DMS53 (cell line): ENCODE measurements at regions not wholly inside any gene's neighbourhood (a gene's known extent, or its start where the extent isn't known, plus 50 kb on each side); places are given as distances from the start of the nearest gene placed in this dataset.

ENCODE experiments used
- DNase-seq: peaks from one replicate; lab custom pipeline; 2025; lab: John Stamatoyannopoulos, UW

DNA sequence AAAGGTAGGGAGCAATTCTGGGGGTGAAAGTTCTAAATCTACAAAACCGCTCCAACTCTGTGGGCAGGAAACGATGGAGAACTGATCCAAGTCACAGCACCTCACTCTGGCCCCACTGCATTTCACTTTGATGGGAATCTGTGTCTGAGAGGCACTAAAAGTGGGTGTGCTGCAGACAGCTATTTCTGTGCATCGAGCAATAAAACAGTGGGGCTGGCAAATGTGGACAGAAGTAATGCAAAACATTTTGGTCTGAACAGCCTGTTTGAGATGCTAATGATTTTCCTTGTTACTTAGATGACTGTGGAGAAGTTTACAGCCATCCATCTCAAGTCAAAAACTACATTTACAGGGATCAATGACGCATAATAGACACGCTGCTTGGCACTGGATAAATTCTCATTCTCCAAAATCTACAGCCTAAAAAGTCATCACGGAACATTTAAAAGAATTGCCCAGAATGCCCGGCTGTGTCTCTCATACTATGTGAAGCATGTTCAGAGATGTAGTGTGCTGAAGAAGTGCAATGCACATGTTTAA is 1671.6 kb upstream of the TENM3 start:
- DNase-seq: no peak

GRCh38 chr4:180578175-180578574 is 1665.0 kb upstream of the TENM3 start:
- DNase-seq: no peak

DNA sequence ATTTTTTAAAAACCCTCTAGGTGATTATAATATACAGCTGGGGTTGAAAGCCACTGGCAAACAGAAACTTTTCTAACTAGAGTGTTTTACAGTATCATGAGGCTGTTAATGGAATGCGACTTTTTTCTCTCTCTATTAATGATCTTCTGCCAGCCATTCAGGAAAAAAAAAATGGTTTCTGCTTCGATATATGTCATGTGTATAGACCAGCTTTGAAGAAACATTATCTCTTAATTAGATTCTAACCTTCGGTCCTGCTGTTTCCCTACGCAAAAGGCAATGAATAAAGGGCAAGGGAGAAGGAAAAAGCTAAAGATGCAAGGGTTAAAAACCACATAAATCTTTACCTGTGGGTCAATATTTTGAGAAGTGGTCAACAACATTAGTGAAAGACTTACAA is 1662.1 kb upstream of the TENM3 start:
- no peak for DNase-seq

DNA sequence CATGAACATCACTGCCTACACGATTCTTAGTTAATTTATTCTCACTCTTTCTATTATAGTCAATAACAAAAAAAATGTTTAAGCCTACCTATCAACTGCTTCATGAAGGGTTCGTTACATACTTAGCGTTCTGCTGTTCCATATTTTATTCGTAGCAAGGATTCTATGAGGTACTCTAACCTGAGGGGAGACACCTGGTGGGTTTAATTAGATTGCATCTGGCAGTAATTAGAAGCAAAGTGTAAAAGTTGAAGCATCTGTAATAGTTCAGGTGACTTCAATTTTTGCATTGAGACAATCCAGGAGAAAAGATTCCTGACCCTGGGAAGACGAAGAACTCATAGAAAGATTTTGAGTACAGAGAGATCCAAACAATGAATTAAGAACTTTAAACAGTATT is 1655.8 kb upstream of the TENM3 start:
- DNase-seq: no peak

DNA sequence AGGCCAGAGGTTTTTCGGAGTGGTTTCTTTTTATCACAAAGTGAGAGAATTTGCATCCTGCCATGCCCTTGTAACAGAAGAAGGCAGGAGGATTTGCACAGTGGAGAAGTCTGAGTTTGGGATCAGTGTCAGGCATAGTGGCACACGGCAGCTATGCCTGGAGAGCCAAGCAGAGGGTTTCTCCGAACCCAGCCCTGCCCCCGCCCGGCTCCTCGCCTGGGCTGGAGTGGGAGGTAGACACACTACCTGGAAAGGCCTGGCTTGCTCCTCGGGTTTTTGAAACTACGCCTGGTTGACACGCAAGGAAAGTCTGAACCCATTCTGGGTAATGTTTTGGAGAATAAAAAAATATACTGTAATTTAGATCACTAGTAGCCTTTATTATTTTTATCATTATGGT is 1653.6 kb upstream of the TENM3 start:
- no peak for DNase-seq

DNA sequence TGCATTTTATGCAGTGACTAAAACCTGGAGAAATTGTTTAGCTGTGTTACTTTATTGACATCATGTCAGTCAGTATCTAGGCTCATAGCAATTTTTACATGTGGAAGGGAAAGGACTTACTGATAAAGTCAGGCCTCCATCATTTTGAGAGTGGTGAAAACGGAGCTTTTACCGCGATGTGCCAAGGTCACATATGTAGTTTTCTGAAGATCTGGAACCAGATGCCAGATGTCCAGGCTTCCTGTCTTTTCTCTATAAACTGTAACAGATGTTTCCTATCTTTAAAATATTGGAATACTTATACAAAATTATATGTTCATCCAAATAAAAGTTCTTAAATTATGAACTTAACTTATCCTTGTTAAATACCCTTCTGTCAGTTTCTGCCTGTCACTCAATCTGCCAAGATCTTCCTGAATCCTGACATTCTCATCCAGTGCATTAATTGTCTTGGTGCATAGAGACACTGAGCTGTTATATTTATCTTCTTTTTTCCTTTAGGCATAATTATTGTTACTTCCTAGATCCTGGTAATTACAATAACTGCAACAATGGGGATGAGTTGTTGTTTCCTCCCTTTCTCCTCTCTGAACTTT is 1646.2 kb upstream of the TENM3 start:
- DNase-seq: no peak

- no peak for DNase-seq
Measured at GRCh38 chr4:180598281-180598680, 1644.9 kb upstream of the TENM3 start.

DNA sequence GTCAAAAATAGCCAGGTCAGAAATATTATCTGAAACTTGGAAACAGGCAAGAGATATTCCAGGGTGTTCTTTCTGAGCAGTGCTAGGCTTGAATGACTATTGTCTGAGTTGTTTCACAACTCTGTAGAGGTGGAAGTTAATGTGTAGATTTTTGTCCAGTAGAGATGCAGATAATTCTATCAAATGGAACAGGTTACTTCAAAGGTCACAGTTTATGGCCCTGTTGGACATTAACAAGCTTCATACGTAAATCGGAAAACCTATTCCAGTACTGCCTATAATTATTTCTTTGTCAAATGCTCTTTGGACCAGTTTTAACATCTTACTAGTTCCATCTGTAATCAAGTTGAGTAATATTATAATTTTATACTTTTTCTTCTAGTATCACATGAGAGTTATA is 1639.4 kb upstream of the TENM3 start:
- no peak for DNase-seq

DNA sequence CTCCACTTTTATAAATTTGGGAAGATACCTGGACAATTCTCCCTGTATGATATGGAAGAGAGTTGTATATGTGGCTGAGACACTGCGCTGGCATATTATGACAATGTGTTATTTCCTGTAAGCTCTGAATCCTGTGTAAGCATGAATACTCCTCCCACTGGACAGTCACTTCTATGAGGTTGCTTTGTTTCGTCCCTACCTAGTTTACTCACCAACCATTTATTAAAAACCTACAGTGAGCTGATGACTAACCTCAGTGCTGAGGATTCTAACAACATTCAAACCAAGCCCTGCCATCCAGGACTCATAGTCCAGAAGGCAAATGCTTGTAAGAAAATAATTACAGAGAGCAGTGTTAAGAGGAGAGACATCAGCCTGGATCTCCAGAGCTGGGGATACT is 1632.9 kb upstream of the TENM3 start:
- DNase-seq: no peak

- DNase-seq: peak; percentile 1
Measured at GRCh38 chr4:180615746-180616145, 1627.5 kb upstream of the TENM3 start.

- peak; percentile 4 for DNase-seq
Measured at GRCh38 chr4:180617196-180617595, 1626.0 kb upstream of the TENM3 start.

GRCh38 chr4:180618396-180618795 is 1624.8 kb upstream of the TENM3 start:
- no peak for DNase-seq

- no peak for DNase-seq
Measured at GRCh38 chr4:180619440-180619839, 1623.8 kb upstream of the TENM3 start.

DNA sequence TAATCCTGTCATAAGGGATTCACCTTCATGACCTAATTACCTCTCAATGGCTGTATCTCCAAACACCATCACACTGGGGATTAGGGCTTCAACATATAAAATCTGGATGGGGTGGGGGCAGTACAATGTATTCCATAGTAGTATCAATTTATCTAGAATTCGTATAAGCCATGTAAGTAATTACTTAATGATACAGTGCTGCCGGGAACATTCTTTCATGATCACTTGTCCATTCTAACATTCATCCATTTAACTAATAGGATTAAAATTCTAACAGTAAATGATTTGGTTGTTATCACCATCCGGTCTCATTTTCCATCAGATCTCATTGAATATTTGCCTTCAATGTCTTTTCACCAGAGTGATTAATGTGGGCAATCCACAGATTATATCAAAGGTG is 1620.9 kb upstream of the TENM3 start:
- DNase-seq: no peak

DNA sequence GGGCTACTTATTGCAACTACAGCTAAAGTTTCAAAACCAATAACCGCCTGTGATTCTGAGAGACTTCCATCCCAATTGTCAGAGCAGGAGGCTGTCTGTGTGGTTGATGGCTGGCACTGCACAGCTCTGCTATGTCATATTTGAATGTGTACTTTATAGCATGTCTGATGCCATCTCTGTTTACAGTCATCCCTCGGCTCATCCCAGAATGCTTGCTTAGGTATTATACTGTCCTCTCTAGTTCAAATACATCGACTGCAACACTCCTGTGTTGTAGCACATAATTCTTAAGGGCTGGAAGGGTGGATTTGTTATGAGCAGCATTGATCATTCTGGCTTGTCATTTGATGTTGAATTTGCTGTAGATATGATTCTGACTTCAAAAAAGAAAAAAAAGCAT is 1617.5 kb upstream of the TENM3 start:
- peak; percentile 1 for DNase-seq

DNA sequence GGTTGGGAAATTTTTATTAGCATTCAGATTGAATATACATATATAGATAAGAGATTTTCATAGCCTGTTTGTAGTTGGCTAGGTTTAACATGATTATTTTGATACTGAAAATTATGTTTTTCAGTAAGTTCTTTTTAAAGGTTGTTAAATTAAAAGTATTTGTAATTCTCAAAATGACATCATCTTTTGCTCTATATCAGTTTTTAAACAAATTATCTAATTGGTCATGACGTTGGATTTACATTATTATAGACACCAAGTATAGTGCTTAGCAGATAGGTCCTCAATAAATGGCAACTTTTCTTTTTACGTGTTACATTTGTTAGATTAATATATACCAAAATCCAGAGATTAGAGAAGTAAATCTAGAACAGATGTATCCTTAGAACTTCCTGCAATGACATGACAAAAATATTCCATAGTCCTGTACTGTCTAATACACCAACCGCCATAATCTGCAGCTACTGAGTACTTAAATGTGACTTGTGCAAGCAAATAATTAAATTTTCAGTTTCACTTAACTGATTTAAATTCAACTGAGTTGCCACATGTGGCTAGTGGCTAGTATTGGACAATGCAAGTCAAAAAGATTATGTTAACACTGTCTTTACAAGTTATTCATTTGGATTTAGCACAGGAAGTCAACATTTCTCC is 1613.1 kb upstream of the TENM3 start:
- no peak for DNase-seq

GRCh38 chr4:180634306-180634705 is 1608.9 kb upstream of the TENM3 start:
- DNase-seq: no peak

- no peak for DNase-seq
Measured at GRCh38 chr4:180635281-180635680, 1607.9 kb upstream of the TENM3 start.

GRCh38 chr4:180636696-180637404 is 1606.4 kb upstream of the TENM3 start:
- DNase-seq: no peak

- no peak for DNase-seq
Measured at GRCh38 chr4:180637616-180638015, 1605.6 kb upstream of the TENM3 start.

GRCh38 chr4:180640193-180640592 is 1603.0 kb upstream of the TENM3 start:
- no peak for DNase-seq

- no peak for DNase-seq
Measured at GRCh38 chr4:180641495-180641894, 1601.7 kb upstream of the TENM3 start.

- DNase-seq: peak; percentile 3
Measured at GRCh38 chr4:180642732-180643131, 1600.5 kb upstream of the TENM3 start.
